Subcutaneous abdominal adipose tissue (tissue), 5 donors: ENCODE measurements at regions not wholly inside any gene's neighbourhood (a gene's known extent, or its start where the extent isn't known, plus 50 kb on each side); places are given as distances from the start of the nearest gene placed in this dataset.

Source experiments
- H3K27ac ChIP-seq: one replicate; pipeline ENCODE4 v1.7.0; 2013; ENCODE audit warnings: low read depth, mild to moderate bottlenecking, inconsistent platforms, low read length, moderate library complexity
- H3K27me3 ChIP-seq, 5 donors: one replicate each; pipeline ENCODE4 v1.7.0; 2013; ENCODE audit warnings: low read length in 5 of 5, inconsistent platforms in 1 of 5; ENCODE audit not compliant: control insufficient read depth in 5 of 5, insufficient read depth in 4 of 5
- H3K36me3 ChIP-seq, 5 donors: one replicate each; pipeline ENCODE4 v1.7.0; 2013; ENCODE audit warnings: low read length in 5 of 5; ENCODE audit not compliant: control insufficient read depth in 5 of 5, insufficient read depth in 5 of 5
- H3K4me1 ChIP-seq, 5 donors: one replicate each; pipeline ENCODE4 v1.7.0; 2013; ENCODE audit warnings: low read length in 5 of 5, mild to moderate bottlenecking in 3 of 5, moderate library complexity in 1 of 5; ENCODE audit not compliant: control insufficient read depth in 5 of 5, insufficient read depth in 5 of 5
- H3K4me3 ChIP-seq, 5 donors: one replicate each; pipeline ENCODE4 v1.7.0; 2013; ENCODE audit warnings: low read length in 5 of 5, low read depth in 1 of 5
- H3K9ac ChIP-seq, 5 donors: one replicate each; pipeline ENCODE4 v1.7.0; 2013; ENCODE audit warnings: low read length in 5 of 5, mild to moderate bottlenecking in 4 of 5, moderate library complexity in 3 of 5
- H3K9me3 ChIP-seq, 5 donors: one replicate each; pipeline ENCODE4 v1.7.0; 2013; ENCODE audit warnings: low read length in 5 of 5; ENCODE audit not compliant: control insufficient read depth in 5 of 5
- donor health status: healthy.
- donor health status: healthy.
- donor health status: healthy.
- donor health status: healthy.
- donor health status: healthy.

DNA sequence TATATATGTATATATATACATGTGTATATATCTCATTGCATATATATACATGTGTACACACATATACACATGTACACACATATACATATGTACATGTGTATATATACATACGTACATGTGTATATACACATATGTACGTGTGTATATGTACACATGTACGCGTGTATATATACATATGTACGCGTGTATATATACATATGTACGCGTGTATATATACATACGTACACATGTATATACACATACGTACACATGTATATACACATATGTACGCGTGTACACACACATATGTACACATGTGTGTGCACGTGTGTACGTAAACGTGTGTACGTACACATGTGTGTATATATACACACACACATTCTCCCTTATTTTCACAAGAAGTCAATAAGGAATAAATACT lies 141.6 kb upstream of the TMCC3 start:
- no peak overlapping the region for H3K27ac ChIP-seq
- H3K36me3 ChIP-seq, result no peaks in the 10 kb centered on the region
- no peak overlapping the region for H3K4me3 ChIP-seq
- no peak overlapping the region for H3K9ac ChIP-seq
- H3K27me3 ChIP-seq, result peaks cover 0 to 2% (median 0%) of the 10 kb centered on the region in 5 donors
- peaks cover 0 to 5% (median 0%) of the 10 kb centered on the region in 5 donors for H3K4me1 ChIP-seq
- no peaks in the 10 kb centered on the region for H3K9me3 ChIP-seq

DNA sequence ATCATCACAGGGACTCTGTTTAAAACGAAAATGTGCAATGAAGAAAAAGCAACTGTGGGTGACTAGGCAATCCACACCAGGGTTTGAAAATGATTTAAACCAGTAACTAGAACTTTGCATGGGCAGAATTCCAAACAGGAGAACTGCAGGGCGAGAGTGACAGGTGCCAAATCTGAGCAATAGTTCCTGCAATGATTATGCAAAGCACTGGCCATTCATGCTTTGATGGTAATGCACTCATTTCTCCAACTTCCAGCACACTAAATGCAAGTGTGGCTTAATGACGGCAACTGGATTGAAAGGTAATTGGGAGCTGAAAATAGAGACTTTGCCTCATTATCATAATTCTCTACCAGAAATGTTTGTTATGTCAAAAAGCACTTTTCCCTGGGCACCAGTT lies 140.5 kb upstream of the TMCC3 start:
- no peak overlapping the region for H3K4me3 ChIP-seq
- H3K9ac ChIP-seq, result no peak overlapping the region
- peaks cover 0 to 2% (median 0%) of the 10 kb centered on the region in 5 donors for H3K27me3 ChIP-seq
- H3K4me1 ChIP-seq, result peaks cover 0 to 5% (median 0%) of the 10 kb centered on the region in 5 donors
- no peaks in the 10 kb centered on the region for H3K9me3 ChIP-seq
- no peaks in the 10 kb centered on the region for H3K36me3 ChIP-seq
- H3K27ac ChIP-seq, result no peak overlapping the region

DNA sequence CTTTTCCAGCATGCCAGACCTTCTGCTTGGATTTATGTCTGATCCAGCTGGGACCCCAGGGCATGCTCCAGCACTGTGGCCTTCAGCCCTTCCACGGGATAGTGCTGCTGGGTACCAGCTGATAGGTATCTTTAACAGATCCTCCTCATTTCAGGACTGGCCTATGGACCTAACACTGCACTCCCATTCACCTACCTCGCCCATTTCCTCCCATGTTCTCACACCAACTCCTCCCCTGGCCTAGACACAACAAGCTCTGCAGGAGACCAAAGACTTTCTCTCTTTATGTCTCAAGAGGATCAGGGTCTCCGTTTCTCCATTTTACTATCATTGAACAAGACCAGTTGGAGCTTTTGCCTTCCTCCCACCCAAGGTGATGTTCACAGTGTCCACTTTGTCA lies 140.0 kb upstream of the TMCC3 start:
- Histone ChIP-seq H3K9ac (no peak overlapping the region), H3K27me3 (peaks cover 0 to 4% (median 0%) of the 10 kb centered on the region in 5 donors), H3K27ac (no peak overlapping the region), H3K4me3 (no peak overlapping the region), H3K9me3 (no peaks in the 10 kb centered on the region), H3K36me3 (no peaks in the 10 kb centered on the region), H3K4me1 (peaks cover 0 to 5% (median 0%) of the 10 kb centered on the region in 5 donors)

DNA sequence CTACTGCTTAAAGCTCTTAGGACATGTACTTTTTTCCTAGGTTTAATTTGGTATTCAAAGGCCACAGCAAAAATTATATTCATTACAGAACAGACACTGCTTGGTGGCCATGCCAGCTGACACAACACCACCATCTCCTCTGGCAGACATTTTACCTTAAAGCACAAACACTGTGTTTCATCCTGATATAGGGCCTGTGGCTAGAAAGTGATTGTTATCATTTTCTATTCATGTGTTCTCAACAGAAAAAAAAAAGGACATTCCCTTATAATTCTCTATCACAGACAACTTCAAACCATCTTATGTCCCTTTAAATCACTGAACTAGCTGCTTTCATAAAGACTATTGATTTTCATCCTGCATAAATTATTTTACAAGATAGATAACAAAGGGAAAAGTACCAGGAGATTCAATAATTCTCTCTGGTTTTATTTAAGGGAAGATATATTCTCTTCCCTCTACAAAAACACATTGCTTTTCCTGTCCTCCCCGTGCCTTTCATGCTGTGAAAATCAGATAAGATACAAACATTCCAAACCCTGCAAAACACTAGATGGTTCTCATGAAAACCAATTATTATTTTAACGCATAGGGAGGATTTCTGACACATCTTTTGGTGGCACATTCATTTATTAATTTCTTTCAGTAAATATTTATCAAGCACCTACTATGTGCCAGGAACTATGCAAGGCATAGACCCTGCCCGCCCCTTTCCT lies 139.3 kb upstream of the TMCC3 start:
- H3K4me3 ChIP-seq, result no peak overlapping the region
- H3K27ac ChIP-seq, result no peak overlapping the region

DNA sequence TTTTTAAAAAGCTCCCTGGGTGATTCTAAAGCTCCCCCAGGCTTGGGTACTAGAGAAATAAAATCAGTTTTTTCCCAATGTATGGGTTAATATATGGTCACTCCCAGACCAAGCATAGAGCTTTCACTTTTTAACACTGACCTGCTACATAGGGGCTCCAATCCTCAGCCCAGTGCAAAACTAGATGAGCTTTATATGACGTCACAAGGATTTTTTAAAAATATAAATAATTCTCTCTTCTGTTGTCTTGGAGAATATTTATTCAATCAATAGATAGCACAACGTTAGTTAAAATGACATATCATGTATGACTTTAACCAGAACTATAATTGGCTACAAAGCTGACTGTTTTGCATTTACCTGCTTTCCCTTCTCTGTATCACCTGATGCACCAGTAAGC lies 137.9 kb upstream of the TMCC3 start:
- Histone ChIP-seq H3K4me1 (peaks cover 0 to 5% (median 0%) of the 10 kb centered on the region in 5 donors), H3K27ac (no peak overlapping the region), H3K4me3 (no peak overlapping the region), H3K9me3 (no peaks in the 10 kb centered on the region), H3K9ac (no peak overlapping the region), H3K27me3 (peaks cover 0 to 4% (median 0%) of the 10 kb centered on the region in 5 donors), H3K36me3 (no peaks in the 10 kb centered on the region)

More for the DNA sequence above, 139.3 kb upstream of the TMCC3 start:
- Histone ChIP-seq H3K9me3 (no peaks in the 10 kb centered on the region), H3K4me1 (peaks cover 0 to 5% (median 0%) of the 10 kb centered on the region in 5 donors), H3K9ac (no peak overlapping the region), H3K27me3 (peaks cover 0 to 4% (median 0%) of the 10 kb centered on the region in 5 donors), H3K36me3 (no peaks in the 10 kb centered on the region)

DNA sequence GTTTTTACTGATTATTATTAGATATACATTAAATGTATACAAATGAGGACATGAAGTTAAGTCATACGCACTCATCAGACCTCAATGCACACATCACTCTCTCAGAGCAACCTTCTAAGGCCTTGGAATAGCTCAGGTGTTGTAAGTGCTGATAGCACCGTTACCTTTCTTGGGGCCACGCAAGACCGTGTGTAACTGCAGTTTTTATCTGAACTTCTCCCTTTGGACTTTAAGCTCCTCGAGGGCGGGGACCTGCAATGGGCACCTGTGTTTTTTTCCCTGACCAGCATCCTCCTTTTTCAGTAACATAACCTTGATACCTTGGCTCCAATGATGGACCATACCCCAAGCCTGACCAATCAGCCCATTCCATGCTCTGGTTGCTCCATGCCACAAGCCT lies 136.5 kb upstream of the TMCC3 start:
- Histone ChIP-seq H3K4me3 (no peak overlapping the region), H3K9me3 (peaks cover 0 to 3% (median 0%) of the 10 kb centered on the region in 5 donors), H3K27ac (no peak overlapping the region), H3K27me3 (peaks cover 0 to 4% (median 0%) of the 10 kb centered on the region in 5 donors), H3K36me3 (no peaks in the 10 kb centered on the region), H3K4me1 (no peaks in the 10 kb centered on the region), H3K9ac (no peak overlapping the region)

DNA sequence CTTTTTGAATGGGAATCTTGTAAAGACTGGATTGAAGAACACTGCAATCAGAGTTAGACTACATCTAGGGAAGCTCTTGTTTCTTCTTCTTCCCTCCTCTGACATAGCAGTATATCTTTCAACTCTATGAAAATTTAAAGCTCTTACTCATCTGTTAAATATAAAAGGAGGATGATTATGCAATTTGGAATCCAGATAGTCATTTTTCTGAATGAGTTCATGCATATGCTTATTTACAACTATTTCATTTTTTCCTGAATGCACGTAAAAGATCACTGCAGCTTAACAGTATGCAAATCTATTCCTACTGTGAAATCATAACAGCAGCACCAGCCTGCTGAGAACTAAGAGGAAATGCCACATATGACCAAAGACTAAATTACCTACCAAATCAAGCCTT lies 133.5 kb upstream of the TMCC3 start:
- Histone ChIP-seq H3K9ac (no peak overlapping the region), H3K36me3 (no peaks in the 10 kb centered on the region), H3K4me3 (no peak overlapping the region), H3K4me1 (no peaks in the 10 kb centered on the region), H3K27ac (no peak overlapping the region), H3K27me3 (peaks cover 0 to 4% (median 0%) of the 10 kb centered on the region in 5 donors), H3K9me3 (peaks cover 0 to 3% (median 0%) of the 10 kb centered on the region in 5 donors)

DNA sequence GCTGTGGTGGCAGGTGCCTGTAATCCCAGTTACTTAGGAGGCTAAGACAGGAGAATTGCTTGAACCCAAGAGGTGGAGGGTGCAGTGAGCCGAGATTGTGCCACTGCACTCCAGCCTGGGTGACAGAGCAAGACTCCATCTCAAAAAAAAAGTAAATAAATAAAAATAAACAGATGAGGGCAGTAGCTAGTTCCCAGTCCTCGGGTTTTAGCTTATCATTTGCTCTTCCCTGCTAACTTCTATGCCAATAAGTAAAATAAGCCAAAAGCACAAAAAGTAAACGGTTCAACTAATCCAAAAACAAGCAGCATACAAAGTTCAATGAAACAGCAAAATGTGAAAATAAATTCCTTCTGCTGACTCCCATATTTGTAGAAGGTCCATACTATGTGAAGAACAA lies 133.0 kb upstream of the TMCC3 start:
- Histone ChIP-seq H3K27ac (no peak overlapping the region), H3K9ac (no peak overlapping the region), H3K27me3 (peaks cover 0 to 4% (median 0%) of the 10 kb centered on the region in 5 donors)

DNA sequence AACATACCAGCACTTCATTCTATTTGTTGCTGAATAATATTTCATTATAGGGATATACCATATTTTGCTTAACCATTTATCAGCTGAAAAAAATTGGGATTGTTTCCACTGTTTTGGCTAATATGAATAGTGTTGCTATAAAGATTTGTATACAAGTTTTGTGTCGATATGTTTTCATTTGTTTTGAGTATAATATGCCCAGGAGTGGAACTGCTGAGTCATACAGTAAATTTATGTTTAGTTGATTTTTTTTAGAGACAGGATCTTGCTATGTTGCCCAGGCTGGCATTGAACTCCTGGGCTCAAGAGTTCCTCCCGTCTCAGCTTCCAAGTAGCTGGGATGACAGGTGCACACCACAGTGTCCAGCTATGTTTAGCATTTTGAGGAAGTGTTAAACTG lies 131.5 kb upstream of the TMCC3 start:
- Histone ChIP-seq H3K4me3 (no peak overlapping the region), H3K27ac (no peak overlapping the region), H3K27me3 (peaks cover 0 to 4% (median 0%) of the 10 kb centered on the region in 5 donors), H3K9me3 (peaks cover 0 to 3% (median 0%) of the 10 kb centered on the region in 5 donors), H3K9ac (no peak overlapping the region), H3K36me3 (no peaks in the 10 kb centered on the region), H3K4me1 (no peaks in the 10 kb centered on the region)

More for the DNA sequence above, 133.0 kb upstream of the TMCC3 start:
- Histone ChIP-seq H3K36me3 (no peaks in the 10 kb centered on the region), H3K4me3 (no peak overlapping the region), H3K9me3 (peaks cover 0 to 3% (median 0%) of the 10 kb centered on the region in 5 donors), H3K4me1 (no peaks in the 10 kb centered on the region)

DNA sequence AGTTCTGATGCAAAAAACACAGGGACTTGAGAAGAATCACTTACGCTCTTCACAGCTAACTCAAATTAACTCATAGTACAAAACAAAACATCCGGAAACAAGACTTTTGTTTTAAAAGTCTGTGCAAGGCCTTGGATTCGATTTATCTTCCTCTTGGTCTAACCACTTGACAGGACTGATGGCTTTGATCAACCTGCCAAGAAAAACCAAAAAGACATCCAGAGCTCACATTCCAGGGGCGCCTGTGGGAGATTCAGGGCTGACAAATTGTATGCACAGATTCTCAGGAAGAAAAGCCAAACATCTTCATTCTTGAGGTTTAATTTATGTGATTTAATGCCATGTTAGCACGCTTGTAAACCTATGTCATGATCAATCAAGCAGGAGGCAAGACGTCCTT lies 129.1 kb upstream of the TMCC3 start:
- Histone ChIP-seq H3K36me3 (no peaks in the 10 kb centered on the region), H3K4me3 (no peak overlapping the region), H3K27ac (no peak overlapping the region), H3K9ac (no peak overlapping the region), H3K9me3 (peaks cover 0 to 3% (median 0%) of the 10 kb centered on the region in 5 donors), H3K27me3 (no peaks in the 10 kb centered on the region), H3K4me1 (no peaks in the 10 kb centered on the region)
